IMR-90 (cell line): ENCODE measurements at regions not wholly inside any gene's neighbourhood (a gene's known extent, or its start where the extent isn't known, plus 50 kb on each side); places are given as distances from the start of the nearest gene placed in this dataset.

Experiments used
- ATAC-seq: fragments of 200-7000 bp; cut with Tn5 transposase; 2 replicates; pipeline ENCODE4 v1.9.1; 2020; ENCODE audit warnings: low read depth, mild to moderate bottlenecking, moderate library complexity
- BruUV-seq: library from RNA; stranded (reverse); fragments of 400-500 nt; replicated peaks from 2 replicates; lab custom pipeline; 2021; lab: Mats Ljungman, UMichigan
- CTCF ChIA-PET: fragments of 300-600 bp; formaldehyde crosslinking; extraction: SDS; loops from one replicate; lab custom pipeline; 2021; ENCODE audit warnings: antibody characterized with exemption; lab: Yijun Ruan, JAX
- POLR2A ChIA-PET: fragments of 300-600 bp; sonication (Branson Sonifier 250); formaldehyde crosslinking; loops from one replicate; lab custom pipeline; 2022; ENCODE audit warnings: antibody characterized with exemption; ENCODE audit not compliant: unreplicated experiment; lab: Charles Lee
- DNase-seq: peaks from one replicate; pipeline ENCODE4 v3.0.0; 2013
- H2AFZ ChIP-seq: replicated peaks from 2 replicates; pipeline ENCODE3; 2013; ENCODE audit warnings: low read length, mild to moderate bottlenecking; ENCODE audit not compliant: poor library complexity
- H2AK5ac ChIP-seq: 2 replicates; pipeline ENCODE4 v1.6.1; 2013; ENCODE audit warnings: low read depth, low read length, inconsistent platforms
- H2AK9ac ChIP-seq: replicated peaks from 2 replicates; pipeline ENCODE3; 2013; ENCODE audit warnings: mild to moderate bottlenecking, low read depth, low read length, moderate library complexity; ENCODE audit not compliant: poor library complexity
- H2BK120ac ChIP-seq: 2 replicates; pipeline ENCODE4 v1.6.1; 2013; ENCODE audit warnings: low read depth, low read length, inconsistent platforms
- H2BK15ac ChIP-seq: 3 replicates; pipeline ENCODE4 v1.6.1; 2013; ENCODE audit warnings: low read depth, low read length, inconsistent platforms
- H2BK20ac ChIP-seq: 2 replicates; pipeline ENCODE4 v1.6.1; 2013; ENCODE audit warnings: low read depth, mild to moderate bottlenecking, inconsistent platforms, low read length, moderate library complexity
- H2BK5ac ChIP-seq: 2 replicates; pipeline ENCODE4 v1.6.1; 2013; ENCODE audit warnings: mild to moderate bottlenecking, low read depth, low read length, inconsistent platforms; ENCODE audit not compliant: poor library complexity, severe bottlenecking
- H3K14ac ChIP-seq: replicated peaks from 2 replicates; pipeline ENCODE4 v1.6.1; 2013; ENCODE audit warnings: low read depth, low read length, inconsistent platforms
- H3K18ac ChIP-seq: 2 replicates; pipeline ENCODE4 v1.6.1; 2013; ENCODE audit warnings: low read depth, low read length, control low read depth
- H3K23ac ChIP-seq: 2 replicates; pipeline ENCODE4 v1.6.1; 2013; ENCODE audit warnings: low read depth, low read length, inconsistent platforms
- H3K27ac ChIP-seq: 2 replicates; pipeline ENCODE4 v1.5.1; 2013; ENCODE audit warnings: mild to moderate bottlenecking, control low read depth, low read length; ENCODE audit not compliant: insufficient read depth
- H3K27me3 ChIP-seq: 2 replicates; pipeline ENCODE4 v1.6.1; 2013; ENCODE audit warnings: low read length; ENCODE audit not compliant: control insufficient read depth, insufficient read depth
- H3K36me3 ChIP-seq: 2 replicates; pipeline ENCODE4 v1.6.1; 2013; ENCODE audit warnings: low read length, mixed read lengths; ENCODE audit not compliant: control insufficient read depth, insufficient read depth
- H3K4ac ChIP-seq: 2 replicates; pipeline ENCODE4 v1.6.1; 2013; ENCODE audit warnings: low read depth, low read length, inconsistent platforms
- H3K4me1 ChIP-seq: 2 replicates; pipeline ENCODE4 v1.6.1; 2013; ENCODE audit warnings: low read length, mixed read lengths; ENCODE audit not compliant: control insufficient read depth, insufficient read depth
- H3K4me2 ChIP-seq: 2 replicates; pipeline ENCODE4 v1.6.1; 2013; ENCODE audit warnings: low read depth, mild to moderate bottlenecking, control low read depth, low read length, moderate library complexity
- H3K4me3 ChIP-seq: 2 replicates; pipeline ENCODE4 v1.5.1; 2013; ENCODE audit warnings: low read depth, mild to moderate bottlenecking, control low read depth, low read length, moderate library complexity; ENCODE audit not compliant: insufficient read depth
- H3K56ac ChIP-seq: 2 replicates; pipeline ENCODE4 v1.6.1; 2013; ENCODE audit warnings: low read length, inconsistent platforms; ENCODE audit not compliant: insufficient read depth; ENCODE audit errors: extremely low read depth
- H3K79me1 ChIP-seq, 2 experiments: 2 replicates each; pipeline ENCODE4 v1.6.1; 2013; ENCODE audit warnings: low read length in 2 of 2, inconsistent platforms in 1 of 2, low read depth in 1 of 2
- H3K9ac ChIP-seq: 2 replicates; pipeline ENCODE4 v1.6.1; 2013; ENCODE audit warnings: low read depth, low read length, control low read depth
- H3K9me1 ChIP-seq: 2 replicates; pipeline ENCODE4 v1.6.1; 2013; ENCODE audit warnings: low read length, inconsistent platforms; ENCODE audit not compliant: insufficient read depth
- H3K9me3 ChIP-seq: 2 replicates; pipeline ENCODE4 v1.6.1; 2013; ENCODE audit warnings: low read length; ENCODE audit not compliant: control insufficient read depth, insufficient read depth
- H4K20me1 ChIP-seq: 2 replicates; pipeline ENCODE4 v1.6.1; 2013; ENCODE audit warnings: low read length, inconsistent platforms; ENCODE audit not compliant: insufficient read depth
- H4K5ac ChIP-seq: 2 replicates; pipeline ENCODE4 v1.6.1; 2013; ENCODE audit warnings: mild to moderate bottlenecking, low read depth, low read length, control low read depth
- H4K8ac ChIP-seq, 2 experiments: 2 replicates each; pipeline ENCODE4 v1.6.1; 2013; ENCODE audit warnings: low read depth in 2 of 2, low read length in 2 of 2, control low read depth in 1 of 2, inconsistent platforms in 1 of 2
- H4K91ac ChIP-seq: 2 replicates; pipeline ENCODE4 v1.6.1; 2013; ENCODE audit warnings: low read depth, low read length, inconsistent platforms; ENCODE audit not compliant: insufficient read depth
- BHLHE40 ChIP-seq: fragments of 150-350 bp; IDR thresholded peaks from 2 replicates; pipeline ENCODE4 v1.6.1; 2016; ENCODE audit warnings: mild to moderate bottlenecking, low read depth, low read length
- ELK1 ChIP-seq: fragments of 150-350 bp; IDR thresholded peaks from 2 replicates; pipeline ENCODE4 v1.6.1; 2016; ENCODE audit warnings: low read depth, mild to moderate bottlenecking, low read length, moderate library complexity, borderline replicate concordance
- NFE2L2 ChIP-seq: fragments of 150-350 bp; IDR thresholded peaks from 2 replicates; pipeline ENCODE4 v1.6.1; 2016; ENCODE audit warnings: low read depth, mild to moderate bottlenecking, low read length
- POLR2A ChIP-seq: IDR thresholded peaks from 2 replicates; pipeline ENCODE4 v1.6.1; 2012; ENCODE audit warnings: mild to moderate bottlenecking, low read depth, low read length
- RCOR1 ChIP-seq: IDR thresholded peaks from 2 replicates; pipeline ENCODE4 v1.6.1; 2012; ENCODE audit warnings: mild to moderate bottlenecking, low read length, improper control_type of control experiment; ENCODE audit not compliant: insufficient replicate concordance
- USF2 ChIP-seq: fragments of 150-350 bp; IDR thresholded peaks from 2 replicates; pipeline ENCODE4 v1.6.1; 2017; ENCODE audit warnings: mild to moderate bottlenecking, antibody characterized with exemption, low read length, low read depth
- dilution Hi-C: fragments of 300-500 bp; cut with HindIII; formaldehyde crosslinking; loops from one replicate; pipeline ENCODE4 v1.14.3; 2018; ENCODE audit warnings: low sequenced_read_pairs; ENCODE audit not compliant: unreplicated experiment
- in situ Hi-C: fragments of 300-500 bp; cut with MboI; formaldehyde crosslinking; loops from 3 replicates; pipeline ENCODE4 v1.14.3; 2019; ENCODE audit warnings: low sequenced_read_pairs, inconsistent platforms, mixed read lengths
- intact Hi-C: fragments of 100-400 bp; cut with micrococcal nuclease; formaldehyde crosslinking; loops from 2 replicates; pipeline ENCODE4 v1.10.0; 2022

DNA sequence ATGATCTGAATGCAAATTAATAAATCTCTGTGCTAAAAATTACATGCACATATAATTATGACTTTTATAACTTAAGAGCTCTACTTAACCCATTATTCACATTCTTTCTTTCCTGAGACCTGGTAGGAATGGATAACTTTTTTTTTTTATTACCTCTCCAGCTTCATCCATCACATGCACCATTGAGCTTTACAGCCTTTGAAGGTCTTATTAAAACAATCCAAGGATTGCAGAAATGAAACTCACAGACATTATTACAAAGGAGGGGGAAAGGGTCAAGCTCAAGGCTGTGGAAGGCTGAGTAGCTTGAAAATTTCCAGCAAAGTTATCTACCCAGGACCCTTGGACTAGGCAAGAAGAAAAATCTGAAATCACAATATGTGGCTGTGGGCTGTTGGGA lies 202.5 kb upstream of the GRIP1 start:
- Histone ChIP-seq H2AK5ac (no peak overlapping the region), H2BK120ac (no peak overlapping the region), H3K9ac (no peak overlapping the region), H2BK20ac (no peak overlapping the region), H3K4me1 (no peaks in the 10 kb centered on the region), H3K23ac (no peak overlapping the region), H2AFZ (no peak overlapping the region), H3K18ac (no peak overlapping the region), H3K9me3 (no peaks in the 10 kb centered on the region), H3K4ac (no peak overlapping the region), H3K56ac (no peak overlapping the region), H3K4me3 (no peak overlapping the region), H4K20me1 (no peaks in the 10 kb centered on the region), H2BK15ac (no peak overlapping the region), H2BK5ac (no peak overlapping the region), H3K79me1 (no peaks in the 10 kb centered on the region), H3K36me3 (no peaks in the 10 kb centered on the region), H2AK9ac (no peak overlapping the region), H4K8ac (no peak overlapping the region), H3K27ac (no peak overlapping the region), H4K5ac (no peak overlapping the region), H4K91ac (no peak overlapping the region), H3K4me2 (no peak overlapping the region), H3K14ac (no peak overlapping the region), H3K9me1 (no peaks in the 10 kb centered on the region), H3K27me3 (no peaks in the 10 kb centered on the region)
- no TSS peak for BruUV-seq
- intact Hi-C loops (no loop called here), dilution Hi-C loops (no loop called here), in situ Hi-C loops (no loop called here)
- DNase-seq (no peak), ATAC-seq (no peak)
- ChIA-PET CTCF (no interaction called here), POLR2A (no interaction called here)
- TF ChIP-seq NFE2L2 (no peak), ELK1 (no peak), BHLHE40 (no peak), RCOR1 (no peak), POLR2A (no peak), USF2 (no peak)
